T-helper 2 cell (primary cell): ENCODE measurements at regions not wholly inside any gene's neighbourhood (a gene's known extent, or its start where the extent isn't known, plus 50 kb on each side); places are given as distances from the start of the nearest gene placed in this dataset.
A peak's percentile ranks its signal among the peaks of the same experiment; 100 is the strongest.

Experiments used
- DNase-seq, 5 experiments: peaks; one replicate each; pipeline versions ENCODE4 v3.0.0 to v3.0.0-alpha.2; 2012 to 2022

DNA sequence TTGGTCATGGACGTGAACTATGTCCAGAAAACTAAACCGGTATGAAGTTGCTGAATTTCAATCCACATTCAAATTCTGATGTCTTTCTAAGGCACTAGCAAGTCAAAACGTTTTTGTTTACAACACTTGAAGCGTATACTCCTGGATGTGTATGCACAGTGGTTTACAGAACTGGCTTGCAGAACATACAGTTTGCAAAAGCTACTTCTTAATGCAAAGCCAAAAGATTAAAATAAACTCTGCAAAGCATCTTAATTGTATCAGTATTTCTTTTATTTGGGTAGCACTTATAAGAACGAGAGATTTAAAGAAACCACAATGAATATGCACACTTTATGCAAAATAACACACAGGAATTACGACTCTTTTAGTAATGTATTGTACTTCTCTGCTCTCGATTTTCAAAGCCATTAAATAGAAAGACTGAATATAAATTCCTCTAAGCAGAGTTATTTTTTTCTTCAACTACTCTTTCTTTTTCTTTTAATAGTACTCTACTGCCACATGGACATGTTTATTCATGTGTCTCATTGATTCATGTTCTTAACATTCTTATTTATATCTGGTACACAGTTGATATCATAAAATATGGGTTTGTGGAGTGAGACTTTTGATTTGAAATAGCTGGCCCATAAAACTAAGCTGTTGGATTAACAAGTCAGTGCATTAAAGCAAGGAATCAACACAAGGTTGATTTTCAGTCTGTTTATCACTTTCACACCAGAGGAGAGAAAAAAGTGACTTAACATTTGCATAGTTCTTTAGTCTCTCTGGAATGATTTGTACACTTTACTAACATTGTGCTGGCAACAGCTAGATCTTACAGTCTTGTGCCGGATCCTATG, 189.4 kb upstream of the STEAP4 start:
- no peak for DNase-seq

DNA sequence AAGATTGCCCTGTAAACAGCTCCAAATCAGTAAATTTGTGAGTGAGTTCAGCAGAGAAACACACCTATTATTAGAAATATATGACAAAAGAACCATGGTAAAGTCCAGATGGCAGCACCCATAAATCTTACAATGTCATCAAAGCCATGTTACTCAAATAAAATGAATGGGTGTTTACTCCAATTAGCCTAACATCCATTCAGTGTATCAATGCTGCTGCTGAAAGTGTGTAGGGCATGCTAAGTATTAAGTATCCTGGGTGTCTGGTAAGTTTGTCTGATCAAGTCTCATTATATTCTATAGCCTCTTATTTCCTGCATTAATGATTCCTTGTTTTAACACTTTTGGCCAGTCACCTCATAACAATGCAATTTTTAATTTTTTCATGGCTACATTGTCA, 185.5 kb upstream of the STEAP4 start:
- DNase-seq, result no peak

DNA sequence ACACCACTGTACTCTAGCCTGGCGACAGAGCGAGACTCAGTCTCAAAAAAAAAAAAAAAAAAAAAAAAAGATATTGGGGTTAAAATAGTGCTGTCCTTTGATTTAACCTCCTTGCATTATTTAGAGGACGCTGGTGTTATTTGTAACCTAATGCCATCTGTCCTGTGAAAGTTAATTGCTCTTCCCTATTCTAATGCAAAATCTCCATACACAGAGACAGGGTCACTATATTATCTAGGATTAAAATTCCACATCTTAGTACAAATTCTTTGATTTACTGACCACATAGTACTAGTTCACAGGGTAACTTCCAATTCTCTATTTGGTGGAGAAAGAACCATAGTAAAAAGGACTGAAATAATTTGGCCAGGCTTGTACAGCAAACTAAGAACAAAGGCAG, 184.2 kb upstream of the STEAP4 start:
- no peak for DNase-seq

DNA sequence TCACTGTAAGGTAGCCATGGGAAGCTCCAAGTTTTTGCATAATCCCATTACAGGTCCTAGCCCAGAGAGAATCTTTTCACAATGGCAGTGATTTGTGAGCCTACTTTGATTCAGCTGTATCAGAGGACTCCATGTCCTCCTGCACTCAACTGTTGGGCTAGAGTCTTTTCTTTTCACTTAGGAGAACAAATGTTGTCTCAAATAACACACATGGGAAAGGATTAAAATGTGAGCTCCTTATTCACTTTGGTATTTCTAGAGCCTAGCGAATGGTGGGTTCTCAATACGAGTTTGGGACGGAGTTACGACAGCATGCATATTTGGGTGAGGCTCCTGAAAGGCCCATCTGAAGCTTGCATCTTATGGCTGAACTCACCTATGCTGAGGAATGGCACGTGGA, 183.5 kb upstream of the STEAP4 start:
- DNase-seq, result no peak

DNA sequence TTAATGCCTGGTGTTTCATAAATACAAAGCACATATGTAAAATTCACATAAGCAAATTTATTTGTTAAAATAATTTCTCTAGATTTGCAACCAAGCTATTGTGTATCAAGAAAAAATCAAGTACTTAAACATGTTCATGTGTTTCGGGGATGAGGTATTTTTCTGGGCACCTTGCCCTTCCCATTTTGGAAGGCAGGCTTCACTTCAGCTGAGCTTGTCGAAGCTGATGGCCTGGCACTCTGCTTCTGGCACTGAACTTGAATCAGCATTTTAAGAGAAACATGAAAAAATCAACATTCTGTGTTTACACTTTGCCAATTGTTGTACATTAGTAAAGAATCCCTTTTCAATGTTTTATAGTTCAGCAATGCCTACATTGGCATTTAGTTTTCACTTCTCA, 179.1 kb upstream of the STEAP4 start:
- DNase-seq, result no peak

DNA sequence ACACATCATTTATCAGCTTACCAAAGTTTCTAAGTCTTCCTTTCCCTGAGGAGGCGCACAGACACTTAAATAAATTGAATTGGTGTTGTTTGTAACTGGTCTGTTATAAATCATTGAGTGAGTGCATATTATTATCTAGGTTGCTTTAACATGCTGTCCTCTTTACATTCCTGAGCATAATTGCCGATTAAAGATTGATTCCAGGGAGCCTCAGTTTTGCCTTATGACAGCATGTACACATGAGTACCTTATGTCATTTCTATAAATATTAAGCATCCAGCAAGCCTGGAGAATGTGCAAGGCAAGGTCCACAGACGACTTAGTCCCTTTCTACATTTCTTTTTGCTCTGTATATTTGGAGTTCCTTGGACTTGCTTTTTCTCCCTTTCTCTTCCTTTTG, 177.9 kb upstream of the STEAP4 start:
- no peak for DNase-seq

DNA sequence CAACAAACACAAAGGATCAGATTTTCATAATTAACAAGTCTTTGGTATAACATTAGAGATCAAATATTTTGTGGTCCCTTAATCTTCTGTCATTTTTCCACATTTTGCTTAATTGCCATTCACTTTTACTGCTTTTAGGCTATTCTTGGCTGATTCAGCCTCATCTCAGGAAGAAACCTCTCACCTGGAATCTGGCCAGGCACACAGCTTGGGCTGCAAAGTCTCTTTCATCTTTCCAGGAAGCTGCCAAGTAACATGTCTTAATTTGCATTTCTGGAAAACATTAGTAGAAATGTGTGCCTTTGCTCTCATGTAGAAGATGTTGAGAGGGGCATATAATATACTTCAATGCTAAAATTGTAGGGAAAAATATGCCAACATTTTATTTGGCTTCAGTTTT, 174.2 kb upstream of the STEAP4 start:
- DNase-seq, result no peak

DNA sequence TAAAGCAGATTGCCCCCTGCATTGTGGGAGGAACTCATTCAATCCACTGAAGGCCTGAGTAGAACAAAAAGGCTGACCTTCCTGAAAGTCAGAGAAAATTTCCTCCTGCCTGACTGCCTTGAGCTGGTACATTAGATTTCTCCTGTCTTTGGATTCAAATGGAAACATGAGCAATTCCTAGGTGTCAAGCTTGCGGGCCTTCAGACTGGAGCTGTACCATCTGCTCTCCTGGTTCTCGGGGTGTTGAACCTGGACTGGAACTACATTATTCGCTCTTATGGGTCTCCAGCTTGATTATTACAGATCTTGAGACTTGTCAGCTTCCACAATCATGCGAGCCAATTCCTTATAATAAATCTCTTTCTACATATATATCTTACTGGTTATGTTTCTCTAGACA, 173.6 kb upstream of the STEAP4 start:
- DNase-seq, result no peak

DNA sequence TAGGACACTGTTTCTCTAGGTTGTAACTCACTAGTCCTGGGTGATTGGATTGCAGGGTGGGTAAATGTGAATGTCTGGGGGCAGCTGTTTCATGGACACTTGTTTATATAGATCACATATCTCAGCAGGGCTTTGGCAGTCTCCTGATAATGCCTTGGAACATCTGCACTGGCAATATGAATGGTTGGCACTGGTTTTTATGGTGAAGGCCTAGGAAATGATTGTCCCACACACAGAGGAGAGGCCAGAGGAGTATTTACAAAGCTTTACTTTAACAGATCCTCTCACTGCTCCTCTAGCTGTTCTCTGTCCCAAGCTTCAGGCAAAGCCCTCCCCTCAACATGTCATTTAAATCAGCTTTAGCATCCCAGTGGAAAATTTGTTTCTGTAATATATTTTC, 171.3 kb upstream of the STEAP4 start:
- no peak for DNase-seq

DNA sequence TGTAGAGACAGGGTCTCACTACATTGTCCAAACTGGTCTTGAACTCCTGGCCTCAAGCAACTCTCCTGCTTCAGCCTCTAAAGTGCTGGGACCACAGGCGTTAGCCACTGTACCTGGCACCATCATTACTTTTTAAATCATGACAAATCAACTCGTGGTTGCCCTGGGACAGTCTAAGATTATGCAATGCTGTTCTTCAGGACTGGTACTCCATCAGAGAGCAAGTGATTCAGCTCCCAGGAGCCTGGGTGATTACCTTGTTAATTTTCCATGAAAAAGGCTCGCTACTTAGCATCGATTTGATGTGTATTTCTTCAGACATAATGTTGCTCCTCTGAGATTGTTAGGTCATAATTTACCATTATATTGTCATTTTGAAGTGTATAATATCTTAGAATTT, 158.9 kb upstream of the STEAP4 start:
- no peak for DNase-seq

DNA sequence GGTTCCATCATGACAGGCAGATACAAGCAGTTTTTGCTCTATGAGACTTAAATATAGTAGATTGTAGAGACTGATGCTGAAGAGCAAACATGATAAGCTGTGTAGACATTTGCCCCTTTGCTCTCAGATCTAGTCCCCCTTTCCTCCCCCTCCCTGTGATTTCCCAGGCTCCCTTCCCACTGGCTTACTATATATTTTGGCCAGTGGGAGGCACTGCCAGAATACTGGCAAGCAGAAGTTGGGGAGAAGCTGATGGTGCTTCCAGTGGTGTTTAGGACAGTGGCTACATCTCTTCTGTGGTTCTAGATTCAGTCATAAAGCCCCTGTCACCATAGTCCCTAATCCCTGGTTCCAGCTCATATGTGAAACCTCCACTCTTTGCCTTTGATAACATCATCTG, 156.1 kb upstream of the STEAP4 start:
- no peak for DNase-seq

DNA sequence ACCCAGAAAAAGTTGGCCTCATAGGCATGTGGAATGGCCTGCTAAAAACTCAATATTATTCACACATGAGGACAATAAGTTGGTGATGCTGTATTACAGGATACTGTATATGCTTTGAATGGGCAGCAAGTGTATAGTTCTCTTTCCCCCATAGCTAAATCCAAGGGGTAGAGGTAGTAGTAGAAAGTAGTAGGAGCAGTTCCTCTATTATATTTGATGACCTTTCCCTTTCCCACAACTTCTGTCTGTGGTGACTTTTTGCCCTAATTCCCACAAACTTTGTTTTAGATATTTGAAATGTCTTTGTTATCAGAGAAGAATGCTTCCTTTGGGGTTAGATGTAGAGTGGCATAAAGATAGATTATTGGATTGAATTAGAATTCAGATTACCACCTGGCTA, 154.0 kb upstream of the STEAP4 start:
- no peak for DNase-seq

DNA sequence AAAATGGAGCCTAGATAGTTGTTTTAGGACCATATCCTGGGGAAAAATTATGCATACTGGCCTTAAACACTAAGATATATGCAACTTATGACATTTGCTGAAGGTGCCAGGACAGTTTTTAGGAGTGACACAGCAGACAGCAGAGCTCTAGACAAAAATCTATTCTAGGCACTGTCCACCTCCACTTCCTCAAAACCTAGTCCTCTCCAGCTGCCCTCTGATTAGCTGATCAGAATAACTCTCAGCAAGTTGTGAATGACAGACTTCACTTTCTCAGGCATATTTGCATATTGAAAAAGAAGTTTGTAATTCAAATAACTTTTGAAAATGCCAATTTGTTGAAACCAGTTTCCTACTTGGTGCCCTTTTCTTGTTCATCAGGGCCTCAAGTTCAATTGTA, 152.3 kb upstream of the STEAP4 start:
- DNase-seq, result no peak

DNA sequence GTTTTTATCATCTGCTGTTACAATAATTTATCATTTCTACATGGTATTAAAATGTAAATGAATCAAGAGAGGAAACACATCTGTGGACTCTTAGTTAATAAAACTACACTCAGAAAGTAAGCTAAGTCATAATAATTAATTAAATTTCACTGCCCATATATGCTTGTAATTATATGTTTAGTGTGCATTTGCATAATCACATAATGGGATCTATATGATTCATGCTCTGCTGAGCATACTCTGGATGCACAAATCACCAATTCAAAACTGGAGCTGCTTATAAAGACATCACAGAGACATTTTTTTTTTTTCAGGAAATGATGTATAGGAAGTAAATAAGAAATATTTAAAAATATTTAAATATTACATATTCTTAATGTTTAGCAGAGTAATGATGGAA, 151.6 kb upstream of the STEAP4 start:
- DNase-seq, result no peak

DNA sequence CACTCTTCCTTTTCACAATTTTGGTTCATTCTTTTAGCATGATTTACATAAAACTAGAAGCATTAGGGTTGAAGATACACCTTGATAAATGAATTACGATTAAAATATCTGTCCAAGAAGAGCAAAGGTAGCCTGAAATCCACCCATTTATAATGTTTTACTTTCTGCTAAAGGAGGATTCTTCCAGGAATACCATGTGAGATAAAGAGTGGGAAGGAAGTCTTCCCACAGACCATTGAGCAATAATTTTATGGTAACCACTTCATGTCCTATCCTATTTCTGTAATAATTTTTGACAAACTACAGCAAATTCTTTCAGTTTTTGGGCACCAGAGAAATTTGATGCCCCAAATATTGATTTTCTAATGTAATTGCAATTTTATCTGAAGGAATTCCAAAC, 150.6 kb upstream of the STEAP4 start:
- DNase-seq, result no peak

DNA sequence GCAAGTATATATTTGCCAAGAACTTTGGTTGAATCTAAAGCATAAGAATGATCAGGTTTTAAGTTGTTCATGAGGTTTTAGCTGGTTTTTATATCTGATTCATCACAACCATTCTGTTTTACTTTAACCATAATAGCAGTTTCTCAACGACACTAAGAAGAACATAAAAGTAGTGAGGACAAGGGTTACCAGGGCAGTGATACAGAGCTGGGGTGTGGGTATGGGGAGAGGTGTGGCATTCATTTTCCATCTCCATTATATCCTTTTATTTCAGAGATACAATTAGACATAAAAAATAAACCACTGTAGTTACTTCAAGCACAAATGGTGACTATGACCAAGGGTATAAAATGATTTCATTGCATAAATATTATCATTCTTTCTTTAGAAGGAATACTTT, 149.8 kb upstream of the STEAP4 start:
- DNase-seq, result no peak

DNA sequence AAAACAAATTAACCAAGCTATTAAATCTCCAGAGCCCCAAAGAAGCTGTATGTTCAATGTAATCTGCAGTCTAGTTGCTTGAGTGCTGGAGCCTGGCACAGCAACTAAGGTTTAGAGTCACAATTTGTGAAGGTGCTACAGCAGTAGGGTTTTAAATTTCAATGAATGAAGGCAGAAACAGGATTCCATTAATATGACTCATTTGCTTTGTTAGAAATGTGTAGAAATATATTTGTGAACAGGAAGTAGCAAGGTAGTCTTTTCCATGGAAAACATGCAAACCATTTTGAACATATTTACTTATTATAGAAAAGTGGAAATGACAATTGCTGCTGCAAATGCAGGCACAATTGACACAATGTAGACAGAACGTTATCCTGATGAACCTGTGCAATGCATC, 149.0 kb upstream of the STEAP4 start:
- no peak for DNase-seq

DNA sequence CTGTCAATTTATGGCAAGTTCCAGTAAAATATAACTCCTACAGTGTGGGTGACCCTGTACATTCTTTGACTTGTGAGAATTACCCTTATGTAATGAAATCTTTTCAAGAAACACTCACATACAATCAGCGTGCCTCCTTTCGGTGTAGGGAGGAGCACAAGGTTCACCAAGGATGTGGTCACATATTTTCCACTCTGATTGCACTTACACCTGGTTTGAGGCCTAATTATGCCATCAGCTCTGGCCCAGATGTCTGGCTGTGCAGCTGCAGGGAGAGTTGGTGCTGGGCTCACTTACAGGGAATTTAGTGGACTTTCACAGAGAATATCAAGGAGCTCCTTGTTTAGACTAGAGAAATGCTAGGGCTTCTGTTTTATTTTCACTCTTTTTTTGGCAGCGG, 146.0 kb upstream of the STEAP4 start:
- DNase-seq, result no peak

DNA sequence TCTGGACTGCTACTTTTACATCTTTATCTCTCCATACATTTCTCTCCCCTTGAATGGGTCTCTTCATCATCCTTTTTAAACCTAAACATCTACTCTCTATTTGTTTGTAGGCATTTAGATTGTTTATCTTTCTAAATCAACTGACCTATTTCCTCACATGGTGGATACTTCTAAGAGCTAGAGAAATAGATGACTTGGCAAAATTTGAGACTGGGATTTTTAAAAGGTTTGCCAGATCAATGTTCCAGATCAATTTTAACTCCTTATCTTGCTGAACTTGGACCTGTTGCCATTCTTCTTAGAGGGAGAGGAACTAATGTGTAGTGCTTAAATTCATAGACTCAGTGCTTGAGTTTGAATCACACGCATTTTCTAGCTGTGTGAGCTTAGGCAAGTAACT, 144.2 kb upstream of the STEAP4 start:
- no peak for DNase-seq

DNA sequence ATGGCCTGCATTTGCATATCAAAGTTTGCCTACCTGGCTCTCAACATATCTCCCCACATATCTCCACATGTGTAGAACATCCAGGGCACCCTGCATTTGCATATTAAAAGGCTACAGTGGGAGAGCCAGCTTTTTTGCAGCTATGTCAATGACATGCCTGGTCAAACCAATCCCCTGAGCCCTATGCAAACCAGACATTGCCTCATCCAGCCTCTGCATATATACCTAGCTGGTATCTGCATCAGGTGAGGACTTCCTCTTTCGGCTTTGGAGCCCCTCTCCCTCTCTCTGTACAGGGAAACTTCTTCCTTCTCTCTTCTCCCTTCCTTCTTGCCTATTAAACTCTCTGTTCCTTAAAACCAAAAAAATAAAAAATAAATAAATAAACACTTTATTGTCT, 142.7 kb upstream of the STEAP4 start:
- no peak for DNase-seq

DNA sequence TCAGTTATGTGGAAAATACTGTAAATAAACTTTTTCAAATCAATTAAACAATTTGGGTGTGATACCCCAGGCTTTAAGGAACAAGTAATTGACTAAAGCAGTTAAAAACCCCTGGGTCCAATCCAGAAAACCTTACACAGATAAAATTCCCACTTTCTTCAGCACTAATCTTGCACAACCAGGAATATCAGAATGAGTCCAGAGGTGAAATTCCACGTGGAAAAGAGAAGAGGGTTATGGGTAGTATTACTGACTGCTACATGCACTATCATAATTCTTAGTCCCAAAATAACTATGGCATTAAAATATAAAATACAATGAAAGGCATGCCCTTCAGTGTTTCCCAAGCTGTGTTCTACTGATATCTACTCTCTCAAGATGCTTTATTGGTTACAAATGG, 135.7 kb upstream of the STEAP4 start:
- DNase-seq, result no peak

DNA sequence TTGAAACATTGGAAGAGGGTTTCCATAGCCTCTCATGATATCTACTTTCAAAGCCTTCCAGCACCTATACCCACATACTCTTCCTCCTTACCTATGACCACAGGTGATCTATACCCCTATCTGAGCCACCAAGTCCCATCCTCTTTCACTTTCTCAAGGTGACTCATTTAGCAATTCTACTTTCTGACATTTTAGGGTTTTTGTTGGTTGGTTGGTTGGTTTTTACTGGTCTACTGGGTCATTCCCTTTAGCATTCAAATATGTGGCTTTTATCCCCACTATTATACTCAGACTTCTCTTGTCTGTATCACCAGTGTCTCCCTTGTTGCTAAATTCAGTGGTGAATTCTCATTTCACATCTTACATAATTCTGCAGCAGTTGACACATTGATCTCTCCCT, 130.4 kb upstream of the STEAP4 start:
- no peak for DNase-seq

DNA sequence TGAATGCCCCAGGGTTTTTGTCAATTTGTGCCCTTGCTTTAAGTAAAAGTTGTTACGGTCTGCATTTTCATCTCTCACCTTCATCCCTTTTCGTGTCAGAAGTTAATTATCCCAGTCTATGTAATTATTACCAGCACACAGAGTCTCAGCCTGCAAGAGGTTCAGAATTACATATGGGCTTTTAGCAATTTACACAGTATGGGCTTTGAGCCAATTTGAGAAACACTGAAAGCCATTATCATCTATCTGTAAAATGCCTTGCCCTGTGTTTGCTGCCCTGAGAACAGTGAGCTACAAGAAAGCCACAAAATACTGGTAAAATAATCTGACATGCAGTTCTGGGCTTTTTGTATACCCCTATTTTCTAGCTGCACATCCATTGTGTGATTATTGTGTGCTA, 125.6 kb upstream of the STEAP4 start:
- DNase-seq, result no peak

DNA sequence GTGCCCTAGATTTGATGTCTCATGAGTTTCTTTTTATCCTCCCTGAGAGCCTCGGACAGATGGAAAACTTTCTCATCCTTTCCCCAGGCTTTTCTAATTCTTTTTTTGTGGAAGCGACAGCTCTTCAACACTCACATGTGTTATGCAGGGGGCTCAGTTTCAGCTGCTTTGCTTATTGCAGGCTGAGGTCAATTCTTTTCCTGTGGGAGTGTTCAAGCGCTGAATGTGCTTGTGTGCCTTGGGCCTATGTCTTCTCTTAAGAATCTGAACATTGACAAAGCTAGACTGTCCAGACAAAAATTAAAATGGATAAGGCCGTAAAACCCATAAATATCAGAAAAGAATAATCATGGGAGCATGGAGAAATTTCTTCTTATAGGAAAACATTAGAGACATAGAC, 125.2 kb upstream of the STEAP4 start:
- DNase-seq, result no peak

DNA sequence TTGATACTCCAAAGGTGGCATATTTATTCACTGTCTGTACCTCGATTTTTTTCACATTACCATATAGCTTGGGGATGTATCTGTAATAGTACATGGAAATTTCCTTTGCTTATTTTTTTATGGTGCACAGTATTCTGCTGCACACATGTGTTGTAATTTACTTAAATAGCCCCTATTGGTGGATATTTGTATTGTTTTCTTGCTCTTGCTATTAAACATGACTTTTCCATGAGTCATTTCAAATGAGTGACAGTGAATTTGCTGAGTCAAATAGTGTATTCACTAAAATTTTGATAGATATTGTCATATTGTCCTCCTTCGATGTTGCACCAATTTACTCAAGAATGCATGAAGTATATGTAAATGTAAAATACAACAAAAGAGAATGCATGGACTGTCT, 122.7 kb upstream of the STEAP4 start:
- DNase-seq, result peak in 1 of 5 experiments; percentile 1
